ENCODE measurements at regions not wholly inside any gene's neighbourhood (a gene's known extent, or its start where the extent isn't known, plus 50 kb on each side); places are given as distances from the start of the nearest gene placed in this dataset.

GRCh38 chr4:57612279-57612678 is 502.1 kb upstream of the IGFBP7 start:
- H3K4me3 ChIP-seq (ENCODE audit: low read depth, low read length) = no peak overlapping the region
- H3K27ac ChIP-seq = no peak overlapping the region
- DNase-seq = no peak
- H3K36me3 ChIP-seq (replicated peaks) = no peaks in the 10 kb centered on the region
- in situ Hi-C loops (cut with HindIII; ENCODE audit: low pct_ligation_motif_present, low sequenced_read_pairs) = no loop called here
- TF ChIP-seq CTCF (IDR thresholded peaks at IDR 0.05; ENCODE audit: low read depth, low read length, missing control alignments) = no peak
- no peaks in the 10 kb centered on the region for H3K27me3 ChIP-seq (replicated peaks)

- no peaks in the 10 kb centered on the region for H3K36me3 ChIP-seq (replicated peaks)
- no peak overlapping the region for H3K27ac ChIP-seq
- in situ Hi-C loops (cut with HindIII; ENCODE audit: low pct_ligation_motif_present, low sequenced_read_pairs) = no loop called here
- no peak overlapping the region for H3K4me3 ChIP-seq (ENCODE audit: low read depth, low read length)
- no peaks in the 10 kb centered on the region for H3K27me3 ChIP-seq (replicated peaks)
- DNase-seq = no peak
- TF ChIP-seq CTCF (IDR thresholded peaks at IDR 0.05; ENCODE audit: low read depth, low read length, missing control alignments) = no peak
These were observed 497.5 kb upstream of the IGFBP7 start for GRCh38 chr4:57607566-57608180.

GRCh38 chr4:57605376-57605775 is 495.2 kb upstream of the IGFBP7 start:
- Histone ChIP-seq H3K27ac (no peak overlapping the region), H3K4me3 (ENCODE audit: low read depth, low read length) (no peak overlapping the region), H3K36me3 (replicated peaks) (no peaks in the 10 kb centered on the region), H3K27me3 (replicated peaks) (no peaks in the 10 kb centered on the region)
- no peak for DNase-seq
- in situ Hi-C loops (cut with HindIII; ENCODE audit: low pct_ligation_motif_present, low sequenced_read_pairs) = no loop called here
- no peak for TF ChIP-seq CTCF (IDR thresholded peaks at IDR 0.05; ENCODE audit: low read depth, low read length, missing control alignments)

- Histone ChIP-seq H3K27ac (no peak overlapping the region), H3K36me3 (replicated peaks) (no peaks in the 10 kb centered on the region), H3K27me3 (replicated peaks) (no peaks in the 10 kb centered on the region), H3K4me3 (ENCODE audit: low read depth, low read length) (no peak overlapping the region)
- DNase-seq = no peak
- TF ChIP-seq CTCF (IDR thresholded peaks at IDR 0.05; ENCODE audit: low read depth, low read length, missing control alignments) = no peak
- in situ Hi-C loops (cut with HindIII; ENCODE audit: low pct_ligation_motif_present, low sequenced_read_pairs) = no loop called here
These were observed 492.0 kb upstream of the IGFBP7 start for GRCh38 chr4:57602141-57602540.

- no peaks in the 10 kb centered on the region for H3K27me3 ChIP-seq (replicated peaks)
- no peak overlapping the region for H3K27ac ChIP-seq
- no peak for TF ChIP-seq CTCF (IDR thresholded peaks at IDR 0.05; ENCODE audit: low read depth, low read length, missing control alignments)
- no peaks in the 10 kb centered on the region for H3K36me3 ChIP-seq (replicated peaks)
- DNase-seq = no peak
- in situ Hi-C loops (cut with HindIII; ENCODE audit: low pct_ligation_motif_present, low sequenced_read_pairs) = no loop called here
- H3K4me3 ChIP-seq (ENCODE audit: low read depth, low read length) = no peak overlapping the region
These were observed 480.9 kb upstream of the IGFBP7 start for GRCh38 chr4:57591073-57591472.

- Histone ChIP-seq H3K27ac (no peak overlapping the region), H3K36me3 (replicated peaks) (no peaks in the 10 kb centered on the region), H3K4me3 (ENCODE audit: low read depth, low read length) (no peak overlapping the region), H3K27me3 (replicated peaks) (no peaks in the 10 kb centered on the region)
- in situ Hi-C loops (cut with HindIII; ENCODE audit: low pct_ligation_motif_present, low sequenced_read_pairs) = no loop called here
- no peak for DNase-seq
- TF ChIP-seq CTCF (IDR thresholded peaks at IDR 0.05; ENCODE audit: low read depth, low read length, missing control alignments) = no peak
These were observed 478.4 kb upstream of the IGFBP7 start for GRCh38 chr4:57588557-57588956.

All from brain microvascular endothelial cell (primary cell).